Left lung (tissue), 4 donors: ENCODE measurements at regions not wholly inside any gene's neighbourhood (a gene's known extent, or its start where the extent isn't known, plus 50 kb on each side); places are given as distances from the start of the nearest gene placed in this dataset.
A peak's percentile ranks its signal among the peaks of the same experiment; 100 is the strongest.
"Not testable (repeated sequence)": the region's sequence is repeated elsewhere in the genome, so short reads cannot be mapped to it uniquely, and the experiment has no call there.

Source experiments
- ATAC-seq: fragments of 200-7000 bp; cut with Tn5 transposase; one replicate; pipeline ENCODE4 v1.9.1; 2020; ENCODE audit warnings: moderate library complexity
- DNase-seq, 4 donors: peaks; one replicate each; pipeline ENCODE4 v3.0.0-alpha.2; 2013 to 2020
- H3K27ac ChIP-seq, 2 donors: fragments of 200-600 bp; sonication (generic) in 1 of 2; one replicate each; pipeline versions ENCODE4 v1.5.0 to v1.8.0; 2020 to 2021
- H3K27me3 ChIP-seq, 2 donors: fragments of 200-600 bp; sonication (generic) in 1 of 2; one replicate each; pipeline versions ENCODE4 v1.5.0 to v1.8.0; 2020 to 2021
- H3K36me3 ChIP-seq, 2 donors: fragments of 200-600 bp; sonication (generic) in 1 of 2; one replicate each; pipeline versions ENCODE4 v1.5.0 to v1.8.0; 2020 to 2021
- H3K4me1 ChIP-seq, 2 donors: fragments of 200-600 bp; one replicate each; pipeline ENCODE4 v1.8.0; 2021
- H3K4me3 ChIP-seq, 2 donors: fragments of 200-600 bp; sonication (generic) in 1 of 2; one replicate each; pipeline versions ENCODE4 v1.5.0 to v1.8.0; 2020 to 2021; ENCODE audit warnings: mild to moderate bottlenecking in 1 of 2
- H3K9me3 ChIP-seq, 2 donors: fragments of 200-600 bp; sonication (generic) in 1 of 2; one replicate each; pipeline versions ENCODE4 v1.5.0 to v1.8.0; 2020 to 2021
- intact Hi-C, 2 donors: fragments of 100-400 bp; cut with DNase I; formaldehyde crosslinking; loops; one replicate each; pipeline versions ENCODE4 v1.11.2 to v1.14.2; 2022
- donor health status: DM: no; HTN: yes; CAD: no.
- donor health status: DM: no; HTN: no; CAD: no.

DNA sequence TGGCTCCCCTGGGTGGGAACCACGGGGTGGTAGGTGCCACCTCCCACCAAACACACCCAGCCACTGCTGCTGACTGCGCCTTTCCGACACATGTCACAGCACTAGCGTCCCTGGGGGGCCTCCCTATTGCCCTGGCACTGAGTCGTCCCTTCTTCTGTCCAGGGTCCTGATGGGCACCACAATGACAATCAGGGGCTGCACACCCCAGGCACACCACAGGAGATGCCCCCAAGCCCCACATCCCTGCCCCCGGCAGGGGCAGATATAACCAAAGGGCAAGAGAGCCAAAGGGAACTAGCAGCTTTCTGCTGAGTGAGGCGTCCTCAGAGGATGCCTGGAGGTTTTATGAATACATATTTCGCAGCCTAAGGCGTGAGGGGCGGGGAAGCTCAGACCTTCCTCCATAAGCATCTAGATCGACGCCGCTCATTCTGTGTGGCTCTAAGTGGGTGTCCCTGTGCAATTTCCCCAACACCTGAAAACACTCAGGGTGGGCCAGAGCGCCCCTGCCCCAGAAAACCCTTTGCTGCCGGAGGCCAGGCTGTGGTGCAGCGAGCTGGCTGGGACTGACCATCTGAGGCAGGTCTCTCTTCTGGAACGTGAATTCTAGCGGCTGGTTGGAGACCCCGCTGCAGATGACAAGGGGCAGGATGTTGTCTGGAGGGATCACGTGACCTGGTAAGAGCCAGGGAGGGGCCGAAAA, 186.7 kb downstream of the KLRB1 start:
- H3K9me3 ChIP-seq, H3K27ac ChIP-seq, H3K4me3 ChIP-seq, intact Hi-C loops, H3K36me3 ChIP-seq, ATAC-seq, H3K27me3 ChIP-seq, H3K4me1 ChIP-seq: not testable (repeated sequence)
- peak in 1 of 4 donors; percentile 69 for DNase-seq

DNA sequence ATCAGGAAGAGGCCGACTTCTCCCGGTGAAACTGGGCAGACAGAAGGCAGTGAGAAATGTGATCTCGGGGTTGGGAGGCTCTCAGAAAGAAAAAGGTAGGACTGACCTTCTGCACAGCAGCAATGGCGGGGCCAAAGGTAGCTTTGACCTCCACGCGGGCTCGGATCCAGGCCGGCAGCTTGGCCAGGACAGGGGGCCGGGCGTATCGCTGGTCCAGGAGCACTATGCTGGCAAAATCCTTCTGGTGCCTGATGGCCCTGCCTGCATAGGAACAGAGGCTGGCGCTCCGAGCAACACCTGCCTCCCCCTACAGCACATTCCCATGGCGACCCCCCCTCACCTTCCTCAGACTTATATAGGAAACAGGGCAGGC, 189.1 kb downstream of the KLRB1 start:
- H3K4me3 ChIP-seq, intact Hi-C loops, H3K4me1 ChIP-seq, H3K27ac ChIP-seq, ATAC-seq, DNase-seq, H3K27me3 ChIP-seq, H3K9me3 ChIP-seq, H3K36me3 ChIP-seq: not testable (repeated sequence)

DNA sequence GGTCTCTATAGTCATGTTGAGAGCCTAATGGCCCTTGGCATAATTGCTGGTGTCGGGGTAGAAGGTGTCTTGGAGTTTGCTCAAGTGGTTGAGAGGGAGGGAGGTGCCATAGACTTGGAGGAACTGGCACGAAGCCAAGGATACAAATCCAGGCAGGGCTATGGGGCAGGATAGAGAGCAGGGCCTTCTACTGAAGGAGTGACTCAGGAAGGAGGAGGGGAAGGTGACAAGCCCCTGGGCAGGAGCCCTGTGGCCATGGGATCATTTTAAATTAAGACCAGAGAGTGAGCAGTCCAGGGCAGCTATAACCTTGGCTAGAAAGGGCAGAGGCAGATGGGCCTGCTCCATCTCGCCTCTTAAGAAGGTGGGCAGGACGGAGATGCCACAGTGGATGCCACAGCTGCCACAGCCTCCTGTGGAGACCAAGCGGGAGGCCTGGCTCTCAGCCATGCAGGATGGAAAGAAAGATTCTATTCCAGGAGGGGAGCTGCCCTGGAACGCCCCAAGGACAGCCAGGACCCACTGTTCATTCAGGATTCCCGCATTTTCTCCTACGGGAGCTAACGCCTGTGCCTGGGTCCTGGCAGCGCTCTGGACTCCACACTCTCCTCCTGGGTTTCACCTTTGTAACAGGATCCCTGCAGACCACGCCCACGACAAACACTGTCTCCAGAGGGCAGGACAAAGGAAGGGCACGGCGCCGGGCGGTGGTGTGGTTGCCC, 189.6 kb downstream of the KLRB1 start:
- H3K4me3 ChIP-seq, H3K9me3 ChIP-seq, H3K27me3 ChIP-seq, H3K27ac ChIP-seq, H3K36me3 ChIP-seq, intact Hi-C loops, H3K4me1 ChIP-seq, DNase-seq: not testable (repeated sequence)
- peak; percentile 19 for ATAC-seq

DNA sequence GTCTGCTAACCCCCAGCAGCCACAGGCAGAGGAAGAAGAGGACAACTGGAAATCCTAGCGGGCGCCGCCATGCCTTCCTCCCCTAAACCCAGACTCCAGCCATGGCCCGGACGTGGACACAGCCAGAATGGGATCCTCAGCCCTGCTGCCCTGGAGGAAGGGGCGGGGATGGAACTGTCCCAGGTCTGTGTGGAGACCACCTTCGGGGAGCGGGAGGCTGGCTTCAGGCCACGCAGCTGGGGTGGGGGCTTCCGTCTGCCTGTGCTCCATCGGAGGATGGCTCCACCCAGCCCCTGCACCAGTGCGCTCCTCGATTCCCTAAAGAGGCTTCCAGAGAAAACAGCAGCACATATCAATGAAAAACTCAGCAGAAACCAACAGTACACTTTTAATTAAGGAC, 190.4 kb downstream of the KLRB1 start:
- intact Hi-C loops, ATAC-seq: not testable (repeated sequence)

DNA sequence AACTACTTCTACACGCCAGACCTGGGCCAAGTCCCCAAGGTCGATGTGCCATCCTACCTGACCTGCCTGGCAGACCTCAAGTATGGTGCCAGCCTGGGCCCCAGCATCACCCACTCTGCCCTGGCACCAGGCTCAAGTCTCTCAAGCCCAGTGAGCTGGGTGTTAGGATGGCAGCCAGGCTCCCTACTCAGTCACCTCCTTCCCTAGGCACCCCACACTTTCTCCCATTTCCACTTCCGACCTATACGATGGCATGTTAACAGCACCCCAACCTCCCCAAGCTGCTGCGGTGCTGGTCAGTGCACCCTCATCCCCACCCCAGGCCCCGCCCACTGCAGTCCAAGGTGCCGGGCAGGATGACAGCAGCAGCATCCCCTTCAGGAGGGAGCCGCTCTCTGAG, 191.4 kb downstream of the KLRB1 start:
- intact Hi-C loops, H3K27ac ChIP-seq, H3K4me3 ChIP-seq, DNase-seq, H3K4me1 ChIP-seq, H3K9me3 ChIP-seq, H3K27me3 ChIP-seq, H3K36me3 ChIP-seq, ATAC-seq: not testable (repeated sequence)

More for the DNA sequence above, 190.4 kb downstream of the KLRB1 start:
- not testable (repeated sequence) for H3K27ac ChIP-seq, H3K9me3 ChIP-seq, H3K4me3 ChIP-seq, H3K36me3 ChIP-seq, DNase-seq, H3K4me1 ChIP-seq, H3K27me3 ChIP-seq

DNA sequence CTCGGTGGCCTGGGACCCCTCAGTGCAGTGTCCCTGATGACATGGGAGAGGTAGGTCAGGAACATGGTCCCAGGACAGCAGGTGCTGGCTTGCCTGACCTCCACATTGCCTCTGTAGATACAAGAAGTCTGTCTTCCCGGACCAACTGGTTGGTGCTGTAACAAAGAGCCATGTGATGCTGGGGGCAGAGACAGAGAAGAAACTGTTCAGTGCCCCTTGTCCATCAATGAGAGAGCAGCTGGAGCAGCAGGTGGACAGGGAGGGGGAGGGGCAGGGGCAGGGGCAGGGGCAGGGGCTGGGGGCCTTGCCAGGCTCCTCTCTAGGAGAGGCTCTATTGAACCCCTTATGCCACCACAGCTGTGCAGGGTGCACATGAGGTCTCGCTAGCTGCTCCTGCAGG, 191.8 kb downstream of the KLRB1 start:
- ATAC-seq, H3K4me1 ChIP-seq, H3K9me3 ChIP-seq, intact Hi-C loops, H3K36me3 ChIP-seq, DNase-seq, H3K4me3 ChIP-seq, H3K27ac ChIP-seq, H3K27me3 ChIP-seq: not testable (repeated sequence)

DNA sequence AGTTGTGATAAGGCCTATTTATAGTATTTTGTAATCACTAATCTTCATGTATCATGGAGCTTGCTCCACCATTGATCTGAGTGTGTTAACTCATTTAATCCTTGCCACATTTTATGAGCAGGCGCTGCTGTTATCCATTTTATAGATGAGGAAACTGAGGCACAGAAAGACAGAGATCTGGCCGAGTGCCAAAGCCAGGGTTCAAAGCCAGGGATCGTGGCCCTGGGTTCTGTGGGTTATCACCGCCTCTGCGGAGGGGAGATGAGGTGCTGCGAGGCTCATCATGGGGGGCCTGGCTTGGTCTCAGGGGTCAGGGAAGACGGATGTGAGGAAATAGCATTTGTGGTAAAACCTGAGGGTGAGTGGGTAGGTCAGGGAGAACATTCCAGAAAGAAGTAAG, 193.9 kb downstream of the KLRB1 start:
- H3K36me3 ChIP-seq, intact Hi-C loops, ATAC-seq, DNase-seq, H3K27ac ChIP-seq, H3K27me3 ChIP-seq, H3K9me3 ChIP-seq, H3K4me1 ChIP-seq, H3K4me3 ChIP-seq: not testable (repeated sequence)

DNA sequence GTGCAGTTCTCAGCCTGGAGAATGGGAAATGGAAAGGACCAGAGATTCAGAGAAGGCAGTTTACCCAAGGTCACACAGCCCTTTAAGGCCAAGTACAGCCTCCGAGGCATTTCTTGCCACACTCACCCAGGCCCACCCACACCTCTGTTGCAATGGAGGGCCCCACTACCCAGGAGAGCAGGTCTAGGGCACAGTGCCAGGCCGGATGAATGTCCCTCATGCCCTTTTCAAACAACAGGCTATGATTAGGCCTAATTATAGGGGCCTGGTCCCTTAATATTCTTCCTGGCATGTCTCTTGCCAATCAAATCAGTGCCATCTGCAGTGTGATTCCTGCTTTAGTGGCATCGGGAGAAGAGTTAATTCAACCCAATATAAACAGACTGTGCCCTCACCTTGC, 195.3 kb downstream of the KLRB1 start:
- intact Hi-C loops, DNase-seq, H3K27me3 ChIP-seq, H3K36me3 ChIP-seq, H3K4me3 ChIP-seq, H3K4me1 ChIP-seq, H3K27ac ChIP-seq, H3K9me3 ChIP-seq: not testable (repeated sequence)
- peak; percentile 15 for ATAC-seq

DNA sequence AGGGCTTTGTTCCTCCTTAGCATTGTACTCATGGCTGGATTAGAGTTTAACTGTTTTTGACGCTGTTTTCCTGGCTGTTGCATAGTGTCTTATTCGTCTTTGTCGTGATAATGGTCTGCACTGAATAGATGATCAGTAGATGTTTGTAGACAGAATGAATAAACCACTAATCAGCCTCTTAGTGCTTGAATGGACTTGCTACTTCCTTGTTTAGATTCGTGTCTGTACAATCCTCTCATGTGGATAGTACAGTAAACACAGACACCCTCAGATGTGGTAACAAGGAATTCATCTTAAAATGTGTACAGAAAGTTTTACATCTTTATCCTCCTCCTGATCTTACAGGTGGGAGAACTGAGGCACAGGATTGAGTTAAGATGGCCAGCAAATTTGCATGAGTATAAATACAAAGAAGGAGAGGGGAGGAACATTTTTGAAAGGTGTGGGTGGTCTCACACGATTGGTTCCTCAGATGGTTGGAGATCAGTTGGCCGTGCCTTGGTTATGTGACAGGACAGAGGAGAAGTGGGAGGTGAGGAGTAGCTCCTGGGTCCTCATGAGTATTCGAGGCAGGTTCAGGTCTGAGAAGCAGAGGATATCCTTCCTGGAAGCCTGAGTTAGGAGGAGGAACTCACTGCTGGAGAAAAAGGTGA, 196.0 kb downstream of the KLRB1 start:
- H3K27ac ChIP-seq, intact Hi-C loops, H3K27me3 ChIP-seq, DNase-seq, H3K4me3 ChIP-seq, H3K4me1 ChIP-seq, H3K36me3 ChIP-seq, H3K9me3 ChIP-seq: not testable (repeated sequence)
- peak; percentile 80 for ATAC-seq

DNA sequence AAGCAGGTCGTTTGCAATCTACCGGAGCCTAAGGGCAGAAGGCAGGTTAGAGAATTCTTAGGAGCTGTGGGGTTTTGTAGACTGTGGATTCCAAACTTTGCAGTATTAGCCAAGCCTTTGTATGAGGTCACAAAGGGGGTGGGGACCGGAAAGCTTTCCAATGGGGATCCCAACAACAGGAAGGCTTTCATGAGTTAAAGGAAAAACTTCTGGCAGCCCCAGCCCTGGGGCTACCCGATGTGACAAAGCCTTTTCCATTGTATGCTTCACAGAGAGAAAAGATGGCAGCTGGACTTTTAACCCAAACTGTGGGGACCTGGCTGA, 199.2 kb upstream of the PZP start:
- H3K27ac ChIP-seq, intact Hi-C loops, H3K36me3 ChIP-seq, H3K9me3 ChIP-seq, H3K27me3 ChIP-seq, H3K4me1 ChIP-seq, ATAC-seq: not testable (repeated sequence)
- peak overlapping the region in 1 of 2 donors; percentile 20 for H3K4me3 ChIP-seq
- DNase-seq = peak in 1 of 4 donors; percentile 26
